ENCODE measurements at regions not wholly inside any gene's neighbourhood (a gene's known extent, or its start where the extent isn't known, plus 50 kb on each side); places are given as distances from the start of the nearest gene placed in this dataset.

GRCh38 chr9:18208166-18209059, 265.5 kb upstream of the ADAMTSL1 start:
- dilution Hi-C loops (cut with HindIII; ENCODE audit: low sequenced_read_pairs, unreplicated experiment) = no loop called here
- no peak overlapping the region for H4K8ac ChIP-seq (ENCODE audit: low read depth in 2 of 2, low read length in 2 of 2)
- no peaks in the 10 kb centered on the region for H3K4me1 ChIP-seq (ENCODE audit: control insufficient read depth, insufficient read depth, low read length)
- no peak overlapping the region for H4K5ac ChIP-seq (ENCODE audit: low read depth, low read length)
- ChIA-PET POLR2A (ENCODE audit: unreplicated experiment) (no interaction called here), CTCF (no interaction called here)
- no peak overlapping the region for H3K27ac ChIP-seq (ENCODE audit: insufficient read depth, low read length)
- no peak overlapping the region for H2AK9ac ChIP-seq (replicated peaks; ENCODE audit: low read depth, low read length, poor library complexity)
- in situ Hi-C loops (cut with MboI; ENCODE audit: low sequenced_read_pairs) = loop anchor here (5.0 kb wide), 1 partner anchor 401 kb away; no protein-coding TSS in a partner anchor
- H4K91ac ChIP-seq (ENCODE audit: insufficient read depth, low read depth, low read length) = no peak overlapping the region
- no peaks in the 10 kb centered on the region for H3K9me1 ChIP-seq (ENCODE audit: insufficient read depth, low read length)
- H2BK120ac ChIP-seq (ENCODE audit: low read depth, low read length) = no peak overlapping the region
- no TSS peak for BruUV-seq (replicated peaks)
- 0% methylated on average over 2 of the region's 3 CpGs; no CpG with 5 or more reads in 1 of the 2 experiments for WGBS, 2 experiments (ENCODE audit: extremely low coverage in 2 of 2, insufficient read length in 1 of 2)
- peaks cover 4% of the 10 kb centered on the region; the same call in 1 of the 2 replicates for H3K27me3 ChIP-seq (ENCODE audit: control insufficient read depth, insufficient read depth, low read length)
- no peak overlapping the region for H3K4ac ChIP-seq (ENCODE audit: low read depth, low read length)
- DNase-seq (peak; percentile 12), ATAC-seq (ENCODE audit: low read depth) (no peak)
- no peak overlapping the region for H3K56ac ChIP-seq (ENCODE audit: extremely low read depth, insufficient read depth, low read length)
- H2AFZ ChIP-seq (replicated peaks; ENCODE audit: low read length, poor library complexity) = no peak overlapping the region
- no peak overlapping the region for H3K14ac ChIP-seq (replicated peaks; ENCODE audit: low read depth, low read length)
- no peaks in the 10 kb centered on the region for H3K36me3 ChIP-seq (ENCODE audit: control insufficient read depth, insufficient read depth, low read length)
- no peak overlapping the region for H3K18ac ChIP-seq (ENCODE audit: low read depth, low read length)
- no peak overlapping the region for H3K9ac ChIP-seq (ENCODE audit: low read depth, low read length)
- H3K23ac ChIP-seq (ENCODE audit: low read depth, low read length) = no peak overlapping the region
- H2BK20ac ChIP-seq (ENCODE audit: low read depth, low read length) = no peak overlapping the region
- intact Hi-C loops (cut with micrococcal nuclease) = no loop called here
- no peaks in the 10 kb centered on the region for H3K9me3 ChIP-seq (ENCODE audit: control insufficient read depth, insufficient read depth, low read length)
- H3K79me1 ChIP-seq (ENCODE audit: low read depth in 1 of 2, low read length in 2 of 2) = no peaks in the 10 kb centered on the region
- H2BK5ac ChIP-seq (ENCODE audit: low read depth, low read length, poor library complexity, severe bottlenecking) = no peak overlapping the region
- H2BK15ac ChIP-seq (ENCODE audit: low read depth, low read length) = no peak overlapping the region
- H4K20me1 ChIP-seq (ENCODE audit: insufficient read depth, low read length) = no peaks in the 10 kb centered on the region
- no peak overlapping the region for H3K4me3 ChIP-seq (ENCODE audit: insufficient read depth, low read depth, low read length)
- no peak overlapping the region for H3K4me2 ChIP-seq (ENCODE audit: low read depth, low read length)
- H2AK5ac ChIP-seq (ENCODE audit: low read depth, low read length) = no peak overlapping the region
- TF ChIP-seq MXI1 (IDR thresholded peaks at IDR 0.05; ENCODE audit: borderline replicate concordance, low read depth, low read length) = no peak
- no peak for TF ChIP-seq FOS (IDR thresholded peaks at IDR 0.05; ENCODE audit: low read depth, low read length)
- TF ChIP-seq RCOR1 (IDR thresholded peaks at IDR 0.05; ENCODE audit: insufficient replicate concordance, low read length) = no peak
- TF ChIP-seq CTCF (conservative IDR thresholded peaks at IDR 0.05; ENCODE audit: low read depth, low read length) = peak; percentile 39
- TF ChIP-seq CHD1 (IDR thresholded peaks at IDR 0.05; ENCODE audit: low read depth, low read length) = no peak
- TF ChIP-seq MAZ (IDR thresholded peaks at IDR 0.05; ENCODE audit: borderline replicate concordance, low read depth, low read length) = no peak
- no peak for TF ChIP-seq POLR2A (IDR thresholded peaks at IDR 0.05; ENCODE audit: low read depth, low read length)
- no peak for TF ChIP-seq RFX5 (IDR thresholded peaks at IDR 0.05; ENCODE audit: low read depth, low read length)
- TF ChIP-seq ELK1 (IDR thresholded peaks at IDR 0.05; ENCODE audit: borderline replicate concordance, low read depth, low read length) = no peak
- TF ChIP-seq USF2 (IDR thresholded peaks at IDR 0.05; ENCODE audit: low read depth, low read length) = no peak
- TF ChIP-seq RAD21 (IDR thresholded peaks at IDR 0.05; ENCODE audit: low read length) = peak; percentile 34; the same call in 1 of the 2 replicates
- peak; percentile 43; the same call in 1 of the 2 replicates for TF ChIP-seq CEBPB (IDR thresholded peaks at IDR 0.05; ENCODE audit: low read depth, low read length)
- TF ChIP-seq NFE2L2 (IDR thresholded peaks at IDR 0.05; ENCODE audit: low read depth, low read length) = no peak
- no peak for TF ChIP-seq MAFK (IDR thresholded peaks at IDR 0.05; ENCODE audit: low read depth, low read length)
- peak; percentile 48 for TF ChIP-seq SMC3 (IDR thresholded peaks at IDR 0.05; ENCODE audit: low read depth, low read length)
